HFF-Myc (cell line): ENCODE measurements at regions not wholly inside any gene's neighbourhood (a gene's known extent, or its start where the extent isn't known, plus 50 kb on each side); places are given as distances from the start of the nearest gene placed in this dataset.

Experiments used
- DNase-seq: peaks from one replicate; pipeline ENCODE4 v3.0.0-alpha.2; 2011; ENCODE audit warnings: low read depth; ENCODE audit errors: extremely low read depth
- H3K4me3 ChIP-seq: replicated peaks from 2 replicates; pipeline ENCODE4 v1.5.1; 2011; ENCODE audit warnings: low read depth, mild to moderate bottlenecking, control low read depth, low read length
- TF ChIP-seq, protein P1 (sequence below): IDR thresholded peaks from 2 replicates; pipeline ENCODE4 v1.5.1; 2012; ENCODE audit warnings: mild to moderate bottlenecking, low read depth, low read length, control low read depth; ENCODE audit errors: missing control alignments

DNA sequence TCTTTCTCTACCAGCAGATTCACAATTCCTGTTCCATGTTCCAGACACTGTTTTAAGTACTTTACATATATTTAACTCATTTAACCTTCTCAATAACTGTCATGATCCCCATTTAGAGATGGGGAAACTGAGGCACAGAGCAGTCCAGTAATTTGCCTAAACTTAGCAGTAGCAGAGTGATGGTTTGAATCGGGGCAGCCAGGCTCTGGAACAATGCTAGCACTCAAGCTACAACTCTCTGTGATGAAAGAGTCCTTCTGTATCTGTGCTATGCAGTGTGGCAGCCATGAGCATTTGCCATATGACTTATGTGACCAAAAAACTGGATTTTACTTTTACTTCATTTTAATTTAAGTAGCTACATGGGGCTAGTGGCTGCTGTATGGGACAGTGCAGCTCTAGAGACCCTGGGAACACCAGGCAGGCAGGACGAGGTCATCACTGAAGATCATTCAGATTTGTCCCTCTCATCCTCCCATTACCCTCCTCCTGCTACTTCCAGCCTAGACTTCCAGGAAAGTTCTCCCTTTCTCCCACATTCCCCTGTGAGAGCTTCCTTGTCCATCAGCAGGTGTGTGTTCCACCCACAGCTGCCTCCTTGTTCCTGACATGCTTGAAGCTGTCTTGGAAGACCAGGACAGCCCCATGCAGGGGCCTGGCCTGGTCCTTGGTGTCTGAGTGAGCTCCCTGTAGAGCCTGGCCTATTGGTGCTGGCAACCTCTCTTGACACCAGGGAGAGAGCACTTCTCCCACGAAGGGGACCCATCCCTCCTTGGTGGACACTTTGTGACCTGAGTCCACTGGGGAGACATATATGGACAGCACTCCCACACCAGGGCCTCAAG is 157.0 kb downstream of the MRPL14 start:
- TF ChIP-seq, protein P1, sequence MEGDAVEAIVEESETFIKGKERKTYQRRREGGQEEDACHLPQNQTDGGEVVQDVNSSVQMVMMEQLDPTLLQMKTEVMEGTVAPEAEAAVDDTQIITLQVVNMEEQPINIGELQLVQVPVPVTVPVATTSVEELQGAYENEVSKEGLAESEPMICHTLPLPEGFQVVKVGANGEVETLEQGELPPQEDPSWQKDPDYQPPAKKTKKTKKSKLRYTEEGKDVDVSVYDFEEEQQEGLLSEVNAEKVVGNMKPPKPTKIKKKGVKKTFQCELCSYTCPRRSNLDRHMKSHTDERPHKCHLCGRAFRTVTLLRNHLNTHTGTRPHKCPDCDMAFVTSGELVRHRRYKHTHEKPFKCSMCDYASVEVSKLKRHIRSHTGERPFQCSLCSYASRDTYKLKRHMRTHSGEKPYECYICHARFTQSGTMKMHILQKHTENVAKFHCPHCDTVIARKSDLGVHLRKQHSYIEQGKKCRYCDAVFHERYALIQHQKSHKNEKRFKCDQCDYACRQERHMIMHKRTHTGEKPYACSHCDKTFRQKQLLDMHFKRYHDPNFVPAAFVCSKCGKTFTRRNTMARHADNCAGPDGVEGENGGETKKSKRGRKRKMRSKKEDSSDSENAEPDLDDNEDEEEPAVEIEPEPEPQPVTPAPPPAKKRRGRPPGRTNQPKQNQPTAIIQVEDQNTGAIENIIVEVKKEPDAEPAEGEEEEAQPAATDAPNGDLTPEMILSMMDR, result no peak

DNA sequence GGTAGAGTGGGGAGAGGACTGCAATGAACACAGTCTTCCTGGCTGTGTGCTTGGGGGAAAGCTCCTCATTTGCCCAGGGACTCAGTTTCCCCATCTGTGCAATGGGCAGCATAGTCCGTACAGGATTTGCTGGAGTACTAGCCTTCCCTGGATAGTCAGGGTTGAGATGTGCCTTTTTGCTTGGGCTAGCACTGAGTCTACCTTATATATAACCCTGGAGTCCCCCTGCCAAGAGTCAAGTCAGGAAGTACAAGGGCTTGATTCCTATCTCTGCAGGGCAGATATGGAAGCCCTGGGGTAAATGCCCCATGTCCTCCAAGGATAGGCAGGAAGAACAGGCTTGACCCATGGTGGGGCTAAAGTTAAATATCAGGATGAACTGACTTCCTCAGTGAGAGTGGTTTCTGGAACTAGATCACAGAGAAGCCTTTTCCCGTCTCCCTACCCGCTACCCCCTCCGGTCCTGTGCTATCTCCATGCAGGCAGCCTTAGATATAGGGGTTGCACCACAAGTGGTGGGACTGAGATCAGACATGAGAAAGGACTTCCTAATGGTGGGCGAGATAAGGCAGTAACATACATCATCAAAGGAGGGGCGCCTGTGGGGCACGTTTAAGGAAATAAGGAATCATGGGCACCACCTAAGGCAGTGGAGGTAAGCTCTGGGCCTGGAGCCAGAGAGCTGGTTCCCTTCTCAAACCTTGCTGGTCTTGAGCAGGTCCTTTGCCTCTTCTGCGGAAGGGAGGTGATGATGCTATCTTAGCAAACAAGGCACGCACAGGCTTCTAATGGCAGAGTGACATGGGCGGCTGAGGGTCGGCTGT is 157.9 kb downstream of the MRPL14 start:
- no peak for DNase-seq
- no peak overlapping the region for H3K4me3 ChIP-seq
- TF ChIP-seq, protein P1, result no peak

More for the DNA sequence above, 157.0 kb downstream of the MRPL14 start:
- no peak overlapping the region for H3K4me3 ChIP-seq
- DNase-seq, result no peak

DNA sequence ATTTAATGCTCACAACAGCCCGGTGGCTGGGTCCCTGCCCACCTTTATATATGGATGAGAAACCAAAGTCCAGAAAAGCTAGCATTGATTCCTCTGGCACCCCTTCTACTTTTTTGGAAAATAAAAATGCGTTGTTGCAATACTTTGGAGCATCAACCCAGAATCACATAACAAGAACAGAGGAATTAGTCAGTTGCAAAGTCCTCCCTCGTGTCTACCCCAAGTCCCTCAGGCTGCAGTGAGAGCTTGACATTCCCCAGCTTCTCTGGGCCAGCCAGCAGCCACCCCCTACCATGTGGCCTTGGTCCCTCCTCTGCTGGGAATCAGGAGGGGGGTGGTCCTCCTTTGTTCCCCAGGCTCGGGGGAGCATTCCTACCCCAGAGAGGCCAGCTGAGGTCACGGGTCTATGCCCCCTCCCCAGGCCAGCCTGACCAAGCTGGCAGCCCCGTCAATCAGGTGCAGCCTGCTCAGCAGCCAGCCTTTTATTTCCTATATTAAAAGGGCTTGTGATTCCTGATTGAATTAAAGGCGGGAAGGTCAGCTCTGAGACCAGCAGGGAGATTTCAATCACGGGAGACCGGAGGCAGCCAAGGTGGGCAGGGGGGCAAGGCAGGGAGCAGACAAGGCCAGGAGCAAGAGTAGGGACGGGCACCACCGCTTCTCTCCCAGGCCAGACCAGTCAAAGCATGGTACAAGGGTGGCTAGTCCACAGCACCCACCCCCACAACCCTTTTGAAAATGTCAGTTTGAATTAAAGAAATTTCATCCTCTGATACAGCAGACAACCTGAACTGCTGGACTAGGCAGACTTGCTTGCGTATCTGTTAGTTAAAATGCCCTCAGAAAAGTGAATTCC is 158.9 kb downstream of the MRPL14 start:
- no peak for DNase-seq
- TF ChIP-seq, protein P1, result no peak
- no peak overlapping the region for H3K4me3 ChIP-seq

DNA sequence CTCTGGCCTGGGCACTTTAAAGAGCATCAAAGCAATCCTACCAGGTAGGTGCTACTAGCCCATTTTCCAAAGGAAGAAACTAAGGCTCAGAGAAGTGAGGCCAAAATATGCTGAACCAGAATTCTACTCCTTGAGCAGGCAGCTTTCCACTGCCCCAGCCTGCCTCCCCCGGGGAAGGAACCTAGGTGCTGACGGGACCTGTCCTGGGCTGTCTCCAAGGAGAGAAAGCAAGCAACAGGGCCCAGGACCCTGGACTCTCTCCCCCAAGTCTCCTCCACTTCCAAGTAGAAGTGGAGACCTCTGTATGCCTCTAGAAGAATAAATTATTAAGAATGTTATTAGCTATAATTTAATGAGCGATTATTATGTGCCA is 159.5 kb downstream of the MRPL14 start:
- TF ChIP-seq, protein P1, result no peak
- no peak for DNase-seq
- no peak overlapping the region for H3K4me3 ChIP-seq

DNA sequence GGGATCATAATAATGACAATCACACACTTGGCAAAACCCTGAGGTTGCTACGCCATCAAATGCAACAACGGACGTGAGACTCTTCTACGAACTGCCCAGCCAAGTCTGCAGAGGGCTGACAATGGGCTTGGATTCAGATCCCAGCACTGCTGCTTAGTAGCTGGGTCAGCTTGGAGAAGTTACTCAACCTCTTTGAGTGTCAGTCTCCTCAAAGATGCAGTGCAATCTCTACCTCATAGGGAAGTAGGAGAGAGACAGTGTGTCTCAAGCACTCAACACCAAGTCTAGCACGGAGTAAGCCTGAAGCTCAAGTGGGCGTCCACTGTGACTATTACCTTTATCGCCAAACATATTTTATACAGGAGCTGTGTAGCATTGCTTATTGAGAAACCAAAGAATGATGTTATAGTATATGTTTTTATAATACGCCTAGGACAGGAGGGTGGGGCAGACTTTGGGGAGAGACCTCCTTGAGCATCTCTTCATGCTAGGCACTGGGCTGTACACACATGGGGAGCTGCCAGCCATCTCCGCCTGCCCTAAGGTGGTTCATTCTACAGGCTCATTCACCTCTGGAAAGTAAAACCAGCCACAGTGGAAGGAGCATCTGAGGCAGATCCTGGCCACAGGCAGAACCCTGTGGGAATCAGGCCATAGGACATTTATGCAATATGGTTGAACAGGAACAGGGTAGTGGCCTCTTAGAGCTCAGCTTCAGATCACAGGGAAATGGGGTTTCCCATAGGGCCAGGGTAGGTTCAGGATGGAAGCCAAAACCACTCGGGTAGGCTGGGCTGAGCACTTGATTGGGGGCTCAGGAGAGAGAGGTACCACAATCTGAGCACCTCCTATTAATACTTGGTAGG is 160.2 kb downstream of the MRPL14 start:
- TF ChIP-seq, protein P1, result no peak
- no peak for DNase-seq
- H3K4me3 ChIP-seq, result no peak overlapping the region

DNA sequence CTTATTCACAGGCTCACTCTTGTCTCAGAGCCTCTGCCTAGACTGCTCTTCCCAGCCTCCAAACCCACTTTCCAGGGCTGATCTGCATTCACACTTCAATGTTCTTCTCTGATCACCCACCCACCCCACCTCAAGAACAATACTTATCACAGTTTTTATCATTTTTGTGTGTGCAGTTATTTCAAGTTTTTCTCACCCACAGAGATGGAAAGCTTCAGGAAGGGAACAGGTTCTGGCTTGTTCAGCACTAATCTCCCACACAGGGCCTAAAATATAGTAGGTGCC is 160.9 kb downstream of the MRPL14 start:
- no peak for DNase-seq
- TF ChIP-seq, protein P1, result no peak
- H3K4me3 ChIP-seq, result no peak overlapping the region
